HCT116 (cell line): ENCODE measurements at regions not wholly inside any gene's neighbourhood (a gene's known extent, or its start where the extent isn't known, plus 50 kb on each side); places are given as distances from the start of the nearest gene placed in this dataset.

Experiments used
- CTCF ChIP-seq, 3 experiments: fragments of 200-600 bp in 1 of 3; sonication (generic) in 1 of 3; IDR thresholded peaks in 2 of 3; conservative IDR thresholded peaks in 1 of 3; 2 replicates each; pipeline ENCODE4 v1.5.1; 2012 to 2017; ENCODE audit warnings: low read depth in 2 of 3, low read length in 2 of 3, antibody characterized with exemption in 1 of 3, borderline replicate concordance in 1 of 3, control low read depth in 1 of 3, mild to moderate bottlenecking in 1 of 3, mixed read lengths in 1 of 3, mixed run types in 1 of 3, moderate library complexity in 1 of 3; ENCODE audit not compliant: insufficient read depth in 1 of 3
- ELF1 ChIP-seq: IDR thresholded peaks from 2 replicates; pipeline ENCODE4 v1.6.1; 2012; ENCODE audit warnings: low read depth, borderline replicate concordance
- FOSL1 ChIP-seq: IDR thresholded peaks from 2 replicates; pipeline ENCODE4 v1.6.1; 2012; ENCODE audit warnings: low read depth
- JUND ChIP-seq: IDR thresholded peaks from 2 replicates; pipeline ENCODE4 v1.6.1; 2012
- MAX ChIP-seq: IDR thresholded peaks from 2 replicates; pipeline ENCODE4 v1.6.1; 2012
- POLR2A ChIP-seq: IDR thresholded peaks from 2 replicates; pipeline ENCODE4 v1.7.0; 2011; ENCODE audit warnings: borderline replicate concordance; ENCODE audit not compliant: insufficient read depth, insufficient read length; ENCODE audit errors: extremely low read depth
- POLR2AphosphoS5 ChIP-seq: IDR thresholded peaks from 2 replicates; pipeline ENCODE4 v1.6.1; 2011; ENCODE audit warnings: mild to moderate bottlenecking, low read depth, low read length, moderate library complexity
- REST ChIP-seq: IDR thresholded peaks from 2 replicates; pipeline ENCODE4 v1.6.1; 2012; ENCODE audit warnings: low read depth
- SP1 ChIP-seq: IDR thresholded peaks from 2 replicates; pipeline ENCODE4 v1.6.1; 2012; ENCODE audit warnings: low read depth
- SRF ChIP-seq: IDR thresholded peaks from 2 replicates; pipeline ENCODE4 v1.6.1; 2012; ENCODE audit warnings: low read depth
- YY1 ChIP-seq: IDR thresholded peaks from 2 replicates; pipeline ENCODE4 v1.6.1; 2011; ENCODE audit warnings: low read length, low read depth, moderate library complexity, mild to moderate bottlenecking; ENCODE audit not compliant: insufficient replicate concordance; ENCODE audit errors: extremely low read depth
- ZNF274 ChIP-seq: fragments of 200-500 bp; sonication (Bioruptor generic); IDR thresholded peaks from 2 replicates; pipeline ENCODE4 v1.6.1; 2014; ENCODE audit warnings: mild to moderate bottlenecking, low read depth, low read length, inconsistent platforms

GRCh38 chr4:64001229-64001898, 407.9 kb downstream of the TECRL start:
- no peak for TF ChIP-seq CTCF (IDR thresholded peaks at IDR 0.05 in 2 of 3, conservative IDR thresholded peaks at IDR 0.05 in 1 of 3; ENCODE audit: borderline replicate concordance in 1 of 3, insufficient read depth in 1 of 3, low read depth in 2 of 3, low read length in 2 of 3)
- TF ChIP-seq POLR2AphosphoS5, result no peak
- TF ChIP-seq POLR2A, result no peak
- no peak for TF ChIP-seq YY1
- TF ChIP-seq SRF, result no peak
- no peak for TF ChIP-seq REST
- TF ChIP-seq MAX, result no peak
- no peak for TF ChIP-seq ZNF274
- no peak for TF ChIP-seq SP1
- TF ChIP-seq FOSL1, result no peak
- no peak for TF ChIP-seq ELF1
- TF ChIP-seq JUND, result no peak
